Activated T-cell treated with anti-CD3 and anti-CD28 coated beads, Interleukin-2, amount 50 U/mL, for 4 hours (primary cell): ENCODE measurements at regions not wholly inside any gene's neighbourhood (a gene's known extent, or its start where the extent isn't known, plus 50 kb on each side); places are given as distances from the start of the nearest gene placed in this dataset.

ENCODE experiments used
- ATAC-seq, 2 donors: fragments of 200-7000 bp; cut with Tn5 transposase; one replicate each; pipeline ENCODE4 v1.10.0; 2021
- DNase-seq: peaks from one replicate; pipeline ENCODE4 v3.0.0-alpha.2; 2020
- H3K27me3 Mint-ChIP-seq: one replicate; pipeline ENCODE4 v1.8.0; 2021; ENCODE audit warnings: low read depth, mixed read lengths
- H3K36me3 Mint-ChIP-seq: one replicate; pipeline ENCODE4 v1.8.0; 2022; ENCODE audit warnings: mixed read lengths; ENCODE audit not compliant: insufficient read depth
- H3K4me1 Mint-ChIP-seq: one replicate; pipeline ENCODE4 v1.8.0; 2021; ENCODE audit warnings: low read depth, mixed read lengths
- H3K4me3 Mint-ChIP-seq: one replicate; pipeline ENCODE4 v1.8.0; 2021; ENCODE audit warnings: mild to moderate bottlenecking, moderate library complexity, mixed read lengths
- H3K9me3 Mint-ChIP-seq: one replicate; pipeline ENCODE4 v1.8.0; 2021; ENCODE audit warnings: mixed read lengths

- Mint-ChIP-seq H3K27me3 (peaks cover 2% of the 10 kb centered on the region), H3K4me3 (no peak overlapping the region), H3K4me1 (no peaks in the 10 kb centered on the region), H3K36me3 (no peaks in the 10 kb centered on the region), H3K9me3 (peaks cover 20% of the 10 kb centered on the region)
- DNase-seq, result no peak
- no peak for ATAC-seq
Measured at GRCh38 chr11:106233191-106233590, 155.7 kb downstream of the AASDHPPT start.

DNA sequence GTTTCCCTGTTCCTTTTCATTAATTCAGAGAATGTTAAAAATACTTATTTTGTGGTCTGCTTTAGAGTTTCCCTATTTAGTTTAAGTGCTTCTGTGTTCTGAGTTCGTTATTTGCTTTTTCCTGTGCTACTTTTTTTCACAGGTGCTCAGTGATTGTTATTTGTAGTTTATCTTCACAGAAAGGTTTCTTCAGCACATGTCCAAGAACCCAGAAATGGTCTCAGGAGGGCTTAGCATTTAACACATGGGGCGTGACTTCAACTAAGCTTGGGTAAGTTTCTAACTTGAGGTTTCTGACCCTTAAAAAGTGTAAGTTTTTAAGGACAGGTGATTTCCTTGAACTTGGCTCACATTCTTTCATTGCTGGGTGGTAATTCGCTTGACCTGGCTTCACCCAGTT, 157.3 kb downstream of the AASDHPPT start:
- Mint-ChIP-seq H3K4me1 (no peaks in the 10 kb centered on the region), H3K9me3 (peaks cover 17% of the 10 kb centered on the region), H3K27me3 (peaks cover 2% of the 10 kb centered on the region), H3K4me3 (no peak overlapping the region), H3K36me3 (no peaks in the 10 kb centered on the region)
- ATAC-seq, result no peak
- no peak for DNase-seq

DNA sequence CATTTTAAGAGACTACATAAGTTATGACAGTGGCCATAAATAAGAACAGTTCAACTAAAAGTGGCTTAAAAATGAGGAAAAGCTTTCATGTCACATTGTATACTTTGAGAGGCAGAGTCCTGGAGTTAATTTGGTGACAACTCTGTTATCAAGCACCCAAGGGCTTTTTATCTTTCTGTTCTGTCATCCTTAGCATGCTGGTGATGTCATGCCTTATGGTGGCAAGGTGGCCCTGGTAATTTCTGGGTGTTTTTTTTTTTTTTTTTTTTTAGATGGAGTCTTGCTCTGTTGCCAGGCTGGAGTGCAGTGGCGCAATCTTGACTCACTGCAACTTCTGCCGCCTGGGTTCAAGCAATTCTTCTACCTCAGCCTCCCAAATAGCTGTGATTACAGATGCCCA, 158.8 kb downstream of the AASDHPPT start:
- peaks cover 4% of the 10 kb centered on the region for H3K27me3 Mint-ChIP-seq
- DNase-seq (no peak), ATAC-seq (no peak)
- H3K4me3 Mint-ChIP-seq, result no peak overlapping the region
- H3K4me1 Mint-ChIP-seq, result no peaks in the 10 kb centered on the region
- H3K36me3 Mint-ChIP-seq, result no peaks in the 10 kb centered on the region
- peaks cover 3% of the 10 kb centered on the region for H3K9me3 Mint-ChIP-seq

DNA sequence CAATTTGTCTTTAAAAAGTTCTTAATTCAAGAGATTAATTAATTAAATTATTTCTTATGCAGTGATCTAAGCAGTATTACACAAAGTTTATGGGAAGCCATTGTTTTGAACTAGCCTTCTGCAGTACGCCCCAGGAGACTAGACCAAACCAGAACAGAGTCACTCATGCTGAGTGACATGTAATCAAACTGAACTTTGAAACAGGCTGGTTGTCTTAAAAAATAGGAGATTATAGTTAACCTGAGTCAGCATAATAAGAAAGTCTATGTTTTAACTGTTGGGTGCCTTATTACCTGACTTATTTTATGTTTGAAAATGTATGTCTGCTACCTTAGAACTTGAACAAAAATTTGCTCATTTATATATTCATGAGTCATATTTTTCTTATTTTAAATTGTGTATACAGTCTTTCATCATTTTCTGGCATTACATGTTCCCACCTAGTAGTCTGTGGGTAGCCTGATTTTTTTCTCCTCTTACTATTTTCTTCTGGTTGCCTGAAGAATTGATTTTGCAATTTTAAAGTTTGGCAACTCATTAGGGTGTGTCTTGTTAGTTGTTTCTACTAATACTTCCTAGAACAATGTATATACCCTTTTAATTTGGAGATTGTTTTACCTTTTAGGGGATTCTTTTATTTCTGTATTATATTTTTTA, 161.4 kb downstream of the AASDHPPT start:
- Mint-ChIP-seq H3K9me3 (no peaks in the 10 kb centered on the region), H3K4me1 (no peaks in the 10 kb centered on the region), H3K36me3 (no peaks in the 10 kb centered on the region), H3K27me3 (peaks cover 4% of the 10 kb centered on the region), H3K4me3 (no peak overlapping the region)
- no peak for DNase-seq
- no peak for ATAC-seq

GRCh38 chr11:106241601-106242257, 164.3 kb downstream of the AASDHPPT start:
- ATAC-seq, result no peak
- H3K4me3 Mint-ChIP-seq, result no peak overlapping the region

DNA sequence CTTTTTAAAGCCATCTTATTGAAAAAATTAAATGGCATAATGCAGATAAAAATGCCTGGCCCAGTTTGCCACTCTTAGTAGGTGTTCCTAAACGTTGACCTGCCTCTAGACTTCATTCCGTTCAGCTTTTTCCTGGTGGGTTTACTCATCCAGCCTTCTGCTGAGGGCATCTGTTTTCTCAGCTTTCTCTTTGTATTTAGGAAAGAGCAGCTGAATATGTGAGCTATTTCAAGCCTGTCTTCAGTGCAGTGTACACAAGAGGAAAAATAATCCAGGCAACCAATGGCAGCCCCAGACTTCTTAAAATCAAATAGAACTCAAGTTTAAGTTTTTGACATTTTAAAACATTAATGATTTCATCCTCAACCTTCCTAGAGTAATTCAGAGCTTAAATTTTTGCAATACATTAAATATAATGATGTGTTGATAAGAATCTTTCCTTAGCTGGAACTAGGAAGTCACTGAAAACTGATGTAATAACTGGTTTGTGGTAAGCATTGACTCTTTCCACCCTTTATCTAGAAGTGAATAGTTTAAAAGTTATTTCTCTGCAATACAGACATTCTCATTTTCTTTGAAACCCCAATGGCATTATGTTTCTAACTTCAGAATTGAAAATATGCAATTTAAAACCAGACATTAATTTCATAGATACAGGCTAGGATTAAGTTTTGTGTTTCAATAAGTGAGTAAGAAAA, 165.4 kb downstream of the AASDHPPT start:
- H3K9me3 Mint-ChIP-seq, result peaks cover 7% of the 10 kb centered on the region
- no peaks in the 10 kb centered on the region for H3K4me1 Mint-ChIP-seq
- H3K27me3 Mint-ChIP-seq, result peaks cover 4% of the 10 kb centered on the region
- no peaks in the 10 kb centered on the region for H3K36me3 Mint-ChIP-seq
- no peak overlapping the region for H3K4me3 Mint-ChIP-seq
- DNase-seq, result no peak
- no peak for ATAC-seq

More at GRCh38 chr11:106241601-106242257, 164.3 kb downstream of the AASDHPPT start:
- peaks cover 7% of the 10 kb centered on the region for H3K9me3 Mint-ChIP-seq
- H3K27me3 Mint-ChIP-seq, result peaks cover 4% of the 10 kb centered on the region
- H3K4me1 Mint-ChIP-seq, result no peaks in the 10 kb centered on the region
- no peak for DNase-seq
- no peaks in the 10 kb centered on the region for H3K36me3 Mint-ChIP-seq

DNA sequence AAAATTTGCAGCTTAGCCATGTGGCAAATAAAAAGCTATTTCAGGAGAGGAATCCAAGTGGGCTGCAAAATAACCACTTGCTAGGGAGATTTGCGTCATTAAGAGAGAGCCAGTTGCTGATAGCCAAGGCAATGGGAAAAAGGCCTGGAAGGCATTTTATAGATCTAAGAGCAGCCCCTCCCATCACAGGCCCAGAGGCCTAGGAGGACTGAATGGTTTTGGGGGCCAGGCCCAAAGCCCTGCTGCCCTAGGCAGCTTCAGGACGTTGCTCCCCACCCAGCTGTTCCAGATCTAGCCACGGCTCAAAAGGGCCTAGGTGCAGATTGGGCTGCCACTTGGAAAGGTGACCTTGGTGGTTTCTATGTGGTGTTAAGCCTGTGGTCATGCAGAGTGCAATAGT, 169.0 kb downstream of the AASDHPPT start:
- ATAC-seq (no peak), DNase-seq (no peak)
- H3K4me1 Mint-ChIP-seq, result no peaks in the 10 kb centered on the region
- H3K9me3 Mint-ChIP-seq, result peaks cover 19% of the 10 kb centered on the region
- H3K4me3 Mint-ChIP-seq, result no peak overlapping the region
- H3K36me3 Mint-ChIP-seq, result no peaks in the 10 kb centered on the region
- no peaks in the 10 kb centered on the region for H3K27me3 Mint-ChIP-seq

DNA sequence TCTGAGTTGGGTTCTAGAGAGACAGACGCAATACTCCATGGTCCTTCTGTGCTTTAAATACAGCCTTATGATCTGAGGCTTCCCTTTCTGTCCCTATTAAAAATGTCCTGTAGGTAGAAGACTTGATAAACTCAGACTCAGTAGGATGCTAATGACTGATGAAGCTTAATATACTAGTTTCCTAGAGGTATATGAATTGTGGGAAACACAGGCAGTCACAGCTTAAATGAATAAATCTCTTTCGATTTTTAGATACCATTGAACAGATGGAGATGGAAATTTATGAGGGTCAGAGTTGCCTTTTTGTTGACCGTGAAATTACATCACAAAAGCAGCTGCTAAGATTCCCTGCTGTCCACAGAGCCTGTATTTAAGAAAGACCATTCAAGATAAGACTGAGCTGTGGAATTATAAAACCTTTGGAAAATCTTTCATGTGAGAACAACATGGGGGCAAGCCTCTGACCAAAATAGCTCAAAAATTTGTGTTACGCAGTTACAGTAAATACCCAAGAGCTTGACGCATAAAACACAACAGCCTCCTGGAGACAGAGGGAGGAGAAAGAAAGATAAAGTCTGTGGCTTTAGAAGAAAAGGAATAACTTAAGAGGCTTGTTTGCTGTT, 172.3 kb downstream of the AASDHPPT start:
- DNase-seq (no peak), ATAC-seq (no peak)
- Mint-ChIP-seq H3K4me3 (no peak overlapping the region), H3K36me3 (no peaks in the 10 kb centered on the region), H3K9me3 (peaks cover 19% of the 10 kb centered on the region), H3K27me3 (no peaks in the 10 kb centered on the region), H3K4me1 (no peaks in the 10 kb centered on the region)

- Mint-ChIP-seq H3K4me3 (no peak overlapping the region), H3K27me3 (no peaks in the 10 kb centered on the region), H3K9me3 (peaks cover 3% of the 10 kb centered on the region), H3K4me1 (no peaks in the 10 kb centered on the region), H3K36me3 (no peaks in the 10 kb centered on the region)
- ATAC-seq (no peak), DNase-seq (no peak)
Measured at GRCh38 chr11:106262852-106263251, 185.4 kb downstream of the AASDHPPT start.

DNA sequence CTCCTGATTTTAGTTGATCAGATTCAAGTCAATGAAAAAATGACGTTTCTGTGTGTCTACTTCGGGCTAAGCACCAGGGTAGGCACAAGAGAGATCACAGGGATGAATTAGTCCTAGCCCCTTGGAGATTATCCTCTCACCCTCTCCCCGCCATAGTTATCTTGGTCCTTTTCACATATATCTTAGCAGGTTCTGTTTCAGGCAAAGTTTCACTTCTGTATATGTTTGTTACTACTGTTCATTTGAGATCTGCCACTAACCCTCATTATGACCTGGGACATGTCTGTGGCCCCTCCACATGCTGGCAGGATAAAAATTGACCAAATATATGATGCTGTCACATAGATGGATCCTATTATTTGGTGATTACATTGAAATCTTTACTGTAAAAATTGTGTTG, 186.1 kb downstream of the AASDHPPT start:
- H3K4me3 Mint-ChIP-seq, result no peak overlapping the region
- DNase-seq, result no peak
- no peak for ATAC-seq
- H3K4me1 Mint-ChIP-seq, result no peaks in the 10 kb centered on the region
- peaks cover 3% of the 10 kb centered on the region for H3K9me3 Mint-ChIP-seq
- H3K36me3 Mint-ChIP-seq, result no peaks in the 10 kb centered on the region
- H3K27me3 Mint-ChIP-seq, result no peaks in the 10 kb centered on the region

DNA sequence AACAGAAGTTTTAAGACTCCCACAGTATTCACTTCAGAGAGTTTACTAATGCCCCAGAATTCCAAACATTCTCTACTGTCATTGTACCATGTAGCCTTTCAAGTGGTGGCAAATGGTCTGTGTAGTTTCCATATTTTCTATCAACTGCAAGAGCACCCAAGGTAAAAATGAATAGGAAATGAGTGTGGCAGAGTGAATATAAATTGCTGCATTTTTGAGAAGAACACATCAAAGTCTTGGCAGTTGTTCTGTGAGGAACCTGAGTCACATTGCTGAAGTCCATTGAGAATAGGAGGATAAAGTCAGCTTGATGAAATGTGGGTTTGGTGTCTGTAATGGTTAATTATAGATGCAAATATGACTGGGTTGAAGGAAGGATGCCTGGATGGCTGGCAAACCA, 193.6 kb downstream of the AASDHPPT start:
- H3K27me3 Mint-ChIP-seq, result no peaks in the 10 kb centered on the region
- no peaks in the 10 kb centered on the region for H3K36me3 Mint-ChIP-seq
- H3K4me1 Mint-ChIP-seq, result no peaks in the 10 kb centered on the region
- H3K4me3 Mint-ChIP-seq, result no peak overlapping the region
- no peak for DNase-seq
- no peak for ATAC-seq
- H3K9me3 Mint-ChIP-seq, result peaks cover 8% of the 10 kb centered on the region

- Mint-ChIP-seq H3K4me3 (no peak overlapping the region), H3K27me3 (no peaks in the 10 kb centered on the region), H3K36me3 (no peaks in the 10 kb centered on the region), H3K4me1 (no peaks in the 10 kb centered on the region), H3K9me3 (peaks cover 5% of the 10 kb centered on the region)
- no peak for ATAC-seq
- DNase-seq, result no peak
Measured at GRCh38 chr11:106271686-106272085, 194.2 kb downstream of the AASDHPPT start.

GRCh38 chr11:106275151-106275550, 197.7 kb downstream of the AASDHPPT start:
- Mint-ChIP-seq H3K27me3 (no peaks in the 10 kb centered on the region), H3K4me1 (no peaks in the 10 kb centered on the region), H3K4me3 (no peak overlapping the region), H3K36me3 (no peaks in the 10 kb centered on the region), H3K9me3 (peaks cover 5% of the 10 kb centered on the region)
- ATAC-seq (no peak), DNase-seq (no peak)

DNA sequence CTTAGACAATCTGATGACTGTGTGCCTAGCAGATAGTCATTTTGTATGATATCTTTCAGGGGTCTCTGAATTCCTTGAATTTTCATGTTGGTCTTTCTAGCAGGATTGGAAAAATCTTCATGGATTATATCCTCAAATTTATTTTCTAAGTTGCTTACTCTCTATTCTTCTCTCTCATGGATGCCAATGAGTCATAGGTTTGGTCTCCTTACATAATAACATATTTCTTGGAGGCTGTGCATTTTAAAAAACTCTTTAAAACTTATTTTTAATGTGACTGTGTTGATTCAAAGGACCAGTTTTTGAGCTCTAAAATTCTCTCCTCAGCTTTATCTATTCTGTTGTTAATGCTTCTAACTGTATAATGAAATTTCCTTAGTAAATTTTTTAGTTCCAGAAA, 198.7 kb downstream of the AASDHPPT start:
- no peaks in the 10 kb centered on the region for H3K27me3 Mint-ChIP-seq
- no peak overlapping the region for H3K4me3 Mint-ChIP-seq
- H3K4me1 Mint-ChIP-seq, result no peaks in the 10 kb centered on the region
- H3K36me3 Mint-ChIP-seq, result no peaks in the 10 kb centered on the region
- peaks cover 5% of the 10 kb centered on the region for H3K9me3 Mint-ChIP-seq
- DNase-seq (no peak), ATAC-seq (no peak)
